GM12878 (cell line): ENCODE measurements at regions not wholly inside any gene's neighbourhood (a gene's known extent, or its start where the extent isn't known, plus 50 kb on each side); places are given as distances from the start of the nearest gene placed in this dataset.

ENCODE experiments used
- ATAC-seq: fragments of 200-7000 bp; cut with Tn5 transposase; 3 replicates; pipeline ENCODE4 v1.9.1; 2020; ENCODE audit warnings: mild to moderate bottlenecking, moderate library complexity
- BruUV-seq: library from RNA; stranded (reverse); fragments of 400-500 nt; replicated peaks from 2 replicates; lab custom pipeline; 2021; lab: Mats Ljungman, UMichigan
- CTCF ChIA-PET: fragments of 300-600 bp; sonication (Branson Sonifier 250); formaldehyde crosslinking; extraction: SDS; loops from one replicate; lab custom pipeline; 2021; ENCODE audit warnings: inconsistent platforms; lab: Yijun Ruan, JAX
- POLR2A ChIA-PET: fragments of 350-600 bp; formaldehyde crosslinking; extraction: SDS; loops from one replicate; lab custom pipeline; 2021; ENCODE audit warnings: inconsistent platforms; lab: Charles Lee
- RAD21 ChIA-PET: fragments of 300-600 bp; sonication (Branson Sonifier 250); formaldehyde crosslinking; loops from one replicate; lab custom pipeline; 2023; ENCODE audit warnings: antibody characterized with exemption; ENCODE audit not compliant: unreplicated experiment; lab: Charles Lee
- SMC1A ChIA-PET: fragments of 300-600 bp; sonication (Branson Sonifier 250); formaldehyde crosslinking; loops from one replicate; lab custom pipeline; 2023; ENCODE audit not compliant: unreplicated experiment, uncharacterized antibody; lab: Charles Lee
- DNase-seq: peaks from one replicate; pipeline ENCODE4 v3.0.0-alpha.2; 2011; ENCODE audit warnings: low read depth, low spot score
- FAIRE-seq: peaks from 3 replicates; lab custom pipeline; 2011; peaks lifted over from hg19 to GRCh38; lab: Jason Lieb, UNC
- H2AFZ ChIP-seq: 2 replicates; pipeline ENCODE4 v1.6.0; 2011; ENCODE audit warnings: low read depth, low read length, control low read depth; ENCODE audit not compliant: control insufficient read depth
- H3K27ac ChIP-seq: 2 replicates; pipeline ENCODE4 v1.5.1; 2011; ENCODE audit warnings: control low read depth; ENCODE audit not compliant: control insufficient read depth, insufficient read depth
- H3K27me3 ChIP-seq, 2 experiments: replicated peaks in 1 of 2; 2 replicates each; pipeline versions ENCODE4 v1.6.0 to v1.6.1; 2011; ENCODE audit warnings: low read length in 1 of 2; ENCODE audit not compliant: control insufficient read depth in 2 of 2, insufficient read depth in 2 of 2
- H3K36me3 ChIP-seq, 2 experiments: 2 replicates each; pipeline ENCODE4 v1.5.1; 2011; ENCODE audit warnings: low read length in 1 of 2; ENCODE audit not compliant: control insufficient read depth in 2 of 2, insufficient read depth in 2 of 2
- H3K4me1 ChIP-seq: 2 replicates; pipeline ENCODE4 v1.6.1; 2011; ENCODE audit warnings: mild to moderate bottlenecking, low read length, moderate library complexity, mixed read lengths; ENCODE audit not compliant: control insufficient read depth, insufficient read depth
- H3K4me2 ChIP-seq: 2 replicates; pipeline ENCODE4 v1.6.0; 2011; ENCODE audit warnings: control low read depth; ENCODE audit not compliant: control insufficient read depth, insufficient read depth
- H3K4me3 ChIP-seq: fragments of 200-600 bp; sonication (generic); 2 replicates; pipeline ENCODE4 v1.5.1; 2016
- H3K79me2 ChIP-seq: 2 replicates; pipeline ENCODE4 v1.6.0; 2011; ENCODE audit warnings: low read length; ENCODE audit not compliant: control insufficient read depth, insufficient read depth
- H3K9ac ChIP-seq: 2 replicates; pipeline ENCODE4 v1.8.0; 2011; ENCODE audit warnings: low read length, control low read depth, mixed read lengths; ENCODE audit not compliant: control insufficient read depth, insufficient read depth
- H3K9me3 ChIP-seq: replicated peaks from 3 replicates; pipeline ENCODE4 v1.5.1; 2011; ENCODE audit warnings: mild to moderate bottlenecking, low read length; ENCODE audit not compliant: control insufficient read depth, insufficient read depth
- H4K20me1 ChIP-seq: 2 replicates; pipeline ENCODE4 v1.6.0; 2011; ENCODE audit not compliant: control insufficient read depth, insufficient read depth
- CUX1 ChIP-seq: IDR thresholded peaks from 2 replicates; pipeline ENCODE4 v1.6.1; 2012; ENCODE audit warnings: improper control_type of control experiment, low read depth, low read length; ENCODE audit not compliant: insufficient replicate concordance
- MAX ChIP-seq: IDR thresholded peaks from 2 replicates; pipeline ENCODE4 v1.6.1; 2012; ENCODE audit warnings: low read depth, low read length, improper control_type of control experiment
- PBX3 ChIP-seq: IDR thresholded peaks from 2 replicates; pipeline ENCODE4 v1.6.1; 2011; ENCODE audit warnings: mild to moderate bottlenecking, low read depth, low read length, moderate library complexity; ENCODE audit not compliant: insufficient replicate concordance
- WGBS: methylation state at CpG from one replicate; pipeline ENCODE4 v1.1.6; 2016; ENCODE audit warnings: low lambda C conversion rate; ENCODE audit not compliant: insufficient replicate concordance, insufficient coverage; ENCODE audit errors: missing lambda C conversion rate; 5-methylcytosine and 5-hydroxymethylcytosine counted together
- in situ Hi-C: fragments of 300-500 bp; cut with MboI; formaldehyde crosslinking; loops from 9 replicates; pipeline ENCODE4 v1.14.3; 2018; ENCODE audit warnings: mixed read lengths
- intact Hi-C: fragments of 100-400 bp; cut with micrococcal nuclease; formaldehyde crosslinking; loops from one replicate; pipeline ENCODE4 v1.14.2; 2022; ENCODE audit not compliant: unreplicated experiment

- no peak for TF ChIP-seq CUX1
These were observed 720.5 kb upstream of the NUDT12 start (continued) for GRCh38 chr5:104283136-104283535.

GRCh38 chr5:104273725-104274124 is 711.1 kb upstream of the NUDT12 start:
- ChIA-PET RAD21 (no interaction called here), SMC1A (no interaction called here), CTCF (no interaction called here), POLR2A (no interaction called here)
- H3K27me3 ChIP-seq: no peaks in the 10 kb centered on the region
- intact Hi-C loops: no loop called here
- H4K20me1 ChIP-seq: no peaks in the 10 kb centered on the region
- no peak overlapping the region for H3K4me3 ChIP-seq
- WGBS: 29% methylated on average over 2 of the region's 2 CpGs
- ATAC-seq (no peak), DNase-seq (no peak), FAIRE-seq (no peak)
- H2AFZ ChIP-seq: no peak overlapping the region
- no peak for TF ChIP-seq PBX3
- TF ChIP-seq MAX: no peak
- no peak overlapping the region for H3K4me2 ChIP-seq
- no peaks in the 10 kb centered on the region for H3K36me3 ChIP-seq
- no peak overlapping the region for H3K27ac ChIP-seq
- no peaks in the 10 kb centered on the region for H3K4me1 ChIP-seq
- no TSS peak for BruUV-seq
- no peaks in the 10 kb centered on the region for H3K9me3 ChIP-seq
- no peaks in the 10 kb centered on the region for H3K79me2 ChIP-seq
- in situ Hi-C loops: no loop called here
- H3K9ac ChIP-seq: no peak overlapping the region
